ACHN (cell line): ENCODE measurements at regions not wholly inside any gene's neighbourhood (a gene's known extent, or its start where the extent isn't known, plus 50 kb on each side); places are given as distances from the start of the nearest gene placed in this dataset.

ENCODE experiments used
- DNase-seq: peaks from one replicate; pipeline ENCODE4 v3.0.0-alpha.2; 2015
- in situ Hi-C: cut with HindIII; loops from 2 replicates; pipeline ENCODE4 v1.10.0; 2017; ENCODE audit warnings: low sequenced_read_pairs, low pct_ligation_motif_present, low pct_unique_long_range_greater_than_20kb

- in situ Hi-C loops: no loop called here
- no peak for DNase-seq
These were observed 217.9 kb upstream of the PWP1 start for GRCh38 chr12:107467716-107468115.

DNA sequence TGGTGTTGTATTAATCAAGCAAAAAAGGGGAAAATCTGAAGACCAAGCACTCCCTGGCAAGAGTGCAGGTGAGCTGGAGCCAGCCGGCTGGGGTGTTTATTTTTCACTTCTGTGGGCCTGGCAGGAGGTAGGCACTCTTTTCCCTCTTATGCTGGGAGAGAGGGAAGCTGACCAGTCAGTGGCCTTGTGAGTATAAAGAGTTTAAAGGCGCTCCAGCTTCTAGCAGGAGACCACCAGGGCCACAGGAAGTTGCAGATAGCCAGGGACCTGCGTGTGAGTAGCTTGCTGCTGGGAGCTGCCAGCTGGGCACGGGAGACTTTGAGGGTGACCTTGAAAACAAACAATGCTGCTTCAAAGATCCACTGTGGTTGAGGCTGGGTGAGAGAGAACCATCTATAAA lies 217.4 kb upstream of the PWP1 start:
- in situ Hi-C loops: no loop called here
- DNase-seq: no peak

DNA sequence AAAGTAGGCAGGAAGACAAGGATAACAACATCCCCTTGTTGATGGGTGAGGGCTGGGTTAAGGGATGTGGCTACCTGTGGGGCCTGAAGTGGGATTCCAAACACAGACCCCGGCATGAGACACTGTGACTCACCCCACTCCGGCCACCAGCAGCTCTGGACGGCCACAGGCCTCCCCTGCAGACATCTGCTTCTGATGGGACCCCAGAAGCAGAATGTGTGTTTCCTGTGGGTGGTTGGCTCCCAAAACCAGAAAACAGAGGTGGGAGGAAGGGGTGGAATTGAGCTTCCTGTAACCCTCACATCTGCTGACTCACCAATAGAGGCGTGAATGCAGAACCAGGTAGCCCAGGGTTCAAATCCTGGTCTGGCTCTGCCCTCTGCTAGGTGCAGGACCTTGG lies 216.6 kb upstream of the PWP1 start:
- no peak for DNase-seq
- in situ Hi-C loops: no loop called here

GRCh38 chr12:107470645-107471044 lies 215.0 kb upstream of the PWP1 start:
- in situ Hi-C loops: no loop called here

DNA sequence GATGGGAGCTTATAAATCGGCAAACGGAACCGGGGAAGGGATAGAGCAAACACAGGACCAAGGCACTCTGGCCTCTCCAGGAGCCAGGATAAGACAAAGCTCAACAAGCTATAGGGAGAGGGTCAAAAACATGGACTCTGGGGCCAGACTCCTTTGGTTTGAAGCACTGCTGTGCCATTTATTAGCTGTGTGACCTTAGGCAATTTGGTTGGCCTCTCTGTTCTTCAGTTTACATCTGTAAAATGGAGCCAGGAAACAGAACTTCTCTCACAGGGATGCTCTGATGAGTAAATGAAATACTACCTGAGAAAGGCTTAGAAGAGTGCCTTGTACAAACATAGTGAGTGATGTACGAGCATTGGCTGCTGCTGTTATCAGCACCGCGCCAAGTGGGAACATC lies 213.3 kb upstream of the PWP1 start:
- in situ Hi-C loops: no loop called here
- DNase-seq: no peak

More at GRCh38 chr12:107470645-107471044, 215.0 kb upstream of the PWP1 start:
- DNase-seq: no peak

DNA sequence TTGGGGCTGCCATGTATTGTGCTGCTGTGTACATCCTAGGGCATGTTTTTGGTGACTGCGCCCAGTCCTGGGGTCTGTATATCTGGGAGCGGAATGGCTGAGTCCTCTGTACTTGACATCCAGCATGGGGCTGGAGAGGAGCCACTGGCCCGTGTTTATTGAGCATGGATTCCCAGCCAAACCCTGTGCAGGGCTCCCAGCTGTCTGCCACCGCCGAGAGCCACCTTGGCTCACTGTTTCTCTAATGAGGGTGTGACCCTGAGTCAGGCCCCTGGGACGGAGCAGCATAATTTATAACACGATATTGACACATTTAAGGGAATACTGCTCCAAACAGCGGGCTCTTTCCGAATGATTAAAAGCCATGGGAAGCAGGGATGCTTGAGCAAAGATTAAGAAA lies 211.5 kb upstream of the PWP1 start:
- in situ Hi-C loops: no loop called here

GRCh38 chr12:107474639-107475539 lies 210.7 kb upstream of the PWP1 start:
- DNase-seq: no peak
- in situ Hi-C loops: no loop called here

More for the DNA sequence above, 211.5 kb upstream of the PWP1 start:
- no peak for DNase-seq

GRCh38 chr12:107475900-107476299 lies 209.7 kb upstream of the PWP1 start:
- in situ Hi-C loops: no loop called here
- DNase-seq: no peak

DNA sequence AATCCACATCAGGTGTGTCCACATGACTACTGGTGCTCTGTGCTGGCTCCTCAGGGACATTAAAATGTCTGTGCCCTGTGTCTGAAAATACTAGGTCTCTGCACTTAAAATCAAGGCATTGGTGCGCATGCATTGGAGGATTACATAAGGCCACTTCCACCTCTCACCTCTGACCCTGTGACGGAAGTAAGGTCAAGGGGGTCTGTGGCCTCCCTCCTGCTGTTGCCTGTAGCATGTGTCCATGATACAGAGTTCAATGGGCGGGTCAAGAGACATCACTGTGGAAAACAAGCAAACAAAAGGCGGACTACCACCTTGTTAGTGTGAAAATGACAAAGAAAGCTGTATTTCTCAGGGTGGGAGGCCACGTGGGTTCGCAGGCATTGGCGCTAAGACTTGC lies 208.6 kb upstream of the PWP1 start:
- in situ Hi-C loops: no loop called here
- no peak for DNase-seq

DNA sequence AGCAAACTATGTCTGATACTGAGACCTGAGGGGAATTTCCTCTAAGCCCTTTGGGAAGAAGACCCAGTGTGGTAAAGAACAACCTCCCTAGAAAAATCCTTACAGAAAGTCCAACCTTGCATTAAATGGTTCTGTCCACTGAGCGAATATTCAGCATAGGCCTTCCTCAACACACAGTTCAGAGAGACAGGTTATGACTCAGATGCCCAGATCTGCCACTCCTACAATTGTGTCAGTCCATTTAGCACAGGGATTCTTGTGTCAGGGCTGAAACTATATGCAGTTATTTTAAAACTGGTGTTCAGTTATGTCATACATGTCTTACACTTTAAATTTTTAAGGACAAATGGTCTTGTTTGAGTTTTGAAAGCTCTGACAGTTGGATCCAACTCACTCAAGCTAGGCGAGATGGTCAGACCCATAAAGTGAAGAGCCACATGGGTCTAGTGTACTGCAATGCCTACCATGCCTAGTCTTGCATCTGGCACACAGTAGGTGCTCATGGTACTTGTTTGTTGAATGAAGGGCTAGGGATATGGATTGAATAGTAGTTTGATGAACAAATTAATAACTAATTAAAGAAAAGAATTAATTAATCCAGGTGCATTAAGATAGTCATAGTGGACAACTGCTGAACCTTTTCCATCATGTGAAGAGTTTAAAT lies 207.5 kb upstream of the PWP1 start:
- in situ Hi-C loops: no loop called here
- DNase-seq: no peak

DNA sequence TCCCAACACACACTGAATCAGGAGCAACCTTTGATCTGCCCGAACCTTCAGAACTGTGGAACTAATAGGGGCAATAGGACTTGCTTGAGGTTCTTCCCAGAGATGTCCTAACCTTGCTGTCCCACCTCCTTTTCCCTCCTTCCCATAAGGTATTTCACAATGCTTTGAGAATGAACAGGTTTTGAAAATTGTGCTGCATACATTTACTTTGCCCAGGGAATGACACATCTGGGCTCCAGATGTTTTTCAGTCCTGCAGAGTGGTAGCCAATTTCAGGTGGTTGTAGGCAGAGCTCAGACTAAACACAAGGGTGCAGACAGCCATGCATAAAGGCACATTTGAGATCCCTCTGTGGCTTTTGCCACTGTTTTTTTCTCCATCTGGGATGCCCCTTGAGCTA lies 206.7 kb upstream of the PWP1 start:
- in situ Hi-C loops: no loop called here
- DNase-seq: no peak

- no peak for DNase-seq
These were observed 204.6 kb upstream of the PWP1 start for GRCh38 chr12:107480836-107481608.

DNA sequence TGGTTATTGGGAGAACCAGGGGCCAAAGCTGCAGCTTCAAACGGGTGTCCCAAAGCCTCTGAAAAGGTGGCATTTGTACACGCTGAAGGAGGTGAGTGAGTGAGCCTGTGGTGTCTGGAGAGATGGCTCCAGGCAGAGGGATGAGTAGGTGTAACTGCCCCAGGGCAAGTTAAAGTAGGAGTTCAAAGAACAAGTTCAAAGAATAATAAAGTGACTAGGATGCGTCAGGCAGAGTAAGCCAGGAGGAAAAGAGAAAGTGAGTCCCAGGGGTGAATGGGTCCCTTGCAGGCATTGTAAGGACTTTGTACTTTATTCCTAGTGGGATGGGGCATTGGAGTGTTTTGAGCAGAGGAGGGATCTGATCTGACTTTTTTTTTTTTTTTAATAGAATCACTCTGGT lies 201.4 kb upstream of the PWP1 start:
- DNase-seq: no peak

More at GRCh38 chr12:107480836-107481608, 204.6 kb upstream of the PWP1 start:
- in situ Hi-C loops: no loop called here

DNA sequence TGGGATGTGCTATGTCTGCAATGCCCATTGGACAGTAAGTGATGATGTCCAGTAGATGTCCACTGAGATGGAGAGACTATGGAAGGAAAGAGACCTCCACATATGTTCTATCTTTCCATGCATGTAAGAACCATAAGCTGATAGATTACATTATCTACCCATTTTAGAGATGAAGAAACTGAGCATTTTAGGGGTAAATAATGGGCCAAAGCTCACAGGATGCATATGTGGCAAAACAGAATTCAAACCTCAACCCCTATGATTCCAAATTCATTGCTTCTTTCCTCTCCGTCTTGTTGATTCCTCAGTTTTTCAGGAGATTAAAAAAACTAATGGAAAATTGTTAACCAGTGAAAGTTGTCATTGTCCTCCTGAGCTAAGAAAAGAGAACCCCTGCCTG lies 200.7 kb upstream of the PWP1 start:
- in situ Hi-C loops: no loop called here
- no peak for DNase-seq

More for the DNA sequence above, 201.4 kb upstream of the PWP1 start:
- in situ Hi-C loops: no loop called here

DNA sequence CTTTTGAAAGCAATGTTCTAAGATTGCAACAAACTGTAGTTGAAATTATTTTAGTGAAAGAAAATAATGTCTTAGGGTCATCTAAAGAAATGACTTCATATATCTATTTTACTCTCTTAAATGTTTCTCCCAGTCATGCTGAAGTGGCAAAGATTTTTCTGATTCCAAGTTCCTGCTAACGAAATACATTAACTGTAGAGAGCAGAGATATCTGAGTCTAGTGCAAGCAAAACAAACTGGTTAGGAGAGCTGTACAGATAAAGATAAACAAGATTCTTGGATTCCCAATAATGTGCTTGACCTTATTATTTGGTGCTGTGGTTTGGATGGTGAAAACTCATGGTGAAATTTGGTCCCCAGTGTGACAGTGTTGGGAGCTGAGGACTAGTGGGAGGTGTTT lies 199.9 kb upstream of the PWP1 start:
- no peak for DNase-seq
- in situ Hi-C loops: no loop called here

GRCh38 chr12:107486140-107486892 lies 199.3 kb upstream of the PWP1 start:
- no peak for DNase-seq
- in situ Hi-C loops: no loop called here

DNA sequence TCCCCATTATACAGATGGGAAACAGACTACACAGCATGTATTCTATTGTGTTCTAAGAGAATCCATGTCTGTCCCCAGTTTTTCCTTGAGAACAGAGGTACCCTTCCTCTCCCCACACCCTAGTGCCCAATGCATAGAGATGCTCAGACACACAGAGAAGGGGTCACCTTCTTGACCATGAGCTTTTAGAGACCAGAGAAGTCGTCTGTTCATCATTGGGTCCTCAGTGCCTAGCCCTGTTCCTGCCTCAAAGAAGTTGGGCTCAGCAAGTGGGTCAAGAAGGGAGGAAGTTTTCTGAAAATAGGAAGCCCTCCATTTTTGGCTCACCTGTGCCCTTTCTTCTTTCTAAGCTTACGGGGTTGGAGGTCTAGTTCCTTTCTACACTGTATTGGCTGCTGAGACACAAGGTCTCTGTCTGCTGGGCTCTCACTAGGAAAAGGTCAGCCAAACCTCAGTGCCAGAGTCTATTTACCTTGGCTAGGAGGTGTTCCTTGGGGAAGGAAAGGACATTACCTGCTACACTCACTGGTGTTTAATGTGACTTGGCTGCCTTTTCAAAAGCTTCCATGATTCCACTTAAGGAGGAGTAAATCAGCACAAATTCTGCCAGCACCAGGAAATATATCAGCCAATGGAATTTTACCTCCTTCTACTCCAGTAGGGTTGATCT lies 198.5 kb upstream of the PWP1 start:
- in situ Hi-C loops: no loop called here
- DNase-seq: no peak

DNA sequence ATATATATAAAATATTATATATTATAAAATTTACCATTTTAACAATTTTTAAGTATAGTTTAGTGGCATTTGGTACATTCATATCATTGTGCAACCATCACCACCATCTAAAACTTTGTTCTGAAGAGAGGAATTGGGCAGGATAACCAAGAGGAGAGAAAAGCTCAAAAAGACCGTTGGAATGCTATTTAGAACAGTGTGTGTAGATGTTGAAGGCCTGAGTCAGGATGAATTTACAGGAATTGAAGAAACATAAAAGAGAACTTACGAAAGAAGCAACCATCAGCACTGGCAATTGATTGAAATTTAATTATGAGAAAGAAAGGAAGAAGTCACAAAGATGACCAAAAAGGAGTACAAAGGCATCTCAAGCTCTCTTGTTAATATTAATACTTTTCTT lies 196.9 kb upstream of the PWP1 start:
- no peak for DNase-seq

More for the DNA sequence above, 196.9 kb upstream of the PWP1 start:
- in situ Hi-C loops: no loop called here
